K562 (cell line): ENCODE measurements at regions not wholly inside any gene's neighbourhood (a gene's known extent, or its start where the extent isn't known, plus 50 kb on each side); places are given as distances from the start of the nearest gene placed in this dataset.

Experiments
- CHD1 ChIP-seq: fragments of 200-600 bp; sonication (generic); IDR thresholded peaks from one replicate; pipeline ENCODE4 v1.6.1; 2012; ENCODE audit warnings: mild to moderate bottlenecking, moderate library complexity, low read length, inconsistent platforms
- CHD4 ChIP-seq: fragments of 200-600 bp; sonication (generic); IDR thresholded peaks from 3 replicates; pipeline ENCODE4 v1.6.1; 2012; ENCODE audit warnings: low read depth, mild to moderate bottlenecking, mixed read lengths, low read length, inconsistent platforms; ENCODE audit not compliant: insufficient read depth, insufficient replicate concordance, poor library complexity, severe bottlenecking
- DIDO1 ChIP-seq: fragments of 450-650 bp; IDR thresholded peaks from 2 replicates; pipeline ENCODE4 v1.6.1; 2016; ENCODE audit warnings: low read depth, missing biosample characterization, missing genetic modification characterization
- E2F1 ChIP-seq: sonication (generic); formaldehyde crosslinking; IDR thresholded peaks from 2 replicates; pipeline ENCODE4 v1.8.1; 2023; ENCODE audit warnings: mild to moderate bottlenecking, missing genetic modification reagents, moderate library complexity
- RBFOX2 ChIP-seq: fragments of 200-400 bp; formaldehyde crosslinking; IDR thresholded peaks from 2 replicates; pipeline ENCODE4 v1.6.1; 2017; ENCODE audit warnings: low read depth, mild to moderate bottlenecking, low read length, moderate library complexity
- REST ChIP-seq, 2 experiments: fragments of 450-650 bp; formaldehyde crosslinking in 1 of 2; IDR thresholded peaks; 2 replicates each; pipeline versions ENCODE4 v1.4.0 to v1.6.1; 2014 to 2020; ENCODE audit warnings: mild to moderate bottlenecking in 2 of 2, borderline replicate concordance in 1 of 2, low read depth in 1 of 2
- SLC30A9 ChIP-seq: fragments of 250-450 bp; sonication (Bioruptor Pico); IDR thresholded peaks from 2 replicates; pipeline ENCODE4 v1.8.0; 2022; ENCODE audit warnings: mild to moderate bottlenecking, moderate library complexity
- THAP7 ChIP-seq: fragments of 250-450 bp; sonication (Bioruptor Pico); IDR thresholded peaks from 2 replicates; pipeline ENCODE4 v1.5.0; 2021
- YY1 ChIP-seq, 3 experiments: IDR thresholded peaks; 2 replicates each; pipeline ENCODE4 v1.6.1; 2011; ENCODE audit warnings: low read length in 2 of 3, mild to moderate bottlenecking in 2 of 3, moderate library complexity in 2 of 3, borderline replicate concordance in 1 of 3, control low read depth in 1 of 3, low read depth in 1 of 3; ENCODE audit not compliant: insufficient read depth in 3 of 3, insufficient replicate concordance in 2 of 3, control insufficient read depth in 1 of 3, insufficient read length in 1 of 3; ENCODE audit errors: extremely low read depth in 1 of 3
- ZSCAN32 ChIP-seq: fragments of 450-650 bp; formaldehyde crosslinking; IDR thresholded peaks from 2 replicates; pipeline ENCODE4 v1.4.0; 2020; ENCODE audit warnings: mild to moderate bottlenecking, moderate library complexity

- TF ChIP-seq REST (IDR thresholded peaks at IDR 0.05; ENCODE audit: borderline replicate concordance) (no peak), REST (CRISPR knock-in tag; IDR thresholded peaks at IDR 0.05; ENCODE audit: low read depth) (no peak), YY1 (IDR thresholded peaks at IDR 0.05; ENCODE audit: borderline replicate concordance in 1 of 3, control insufficient read depth in 1 of 3, extremely low read depth in 1 of 3, insufficient read depth in 3 of 3, insufficient read length in 1 of 3, insufficient replicate concordance in 2 of 3, low read depth in 1 of 3, low read length in 2 of 3) (no peak), CHD4 (no peak), RBFOX2 (no peak), DIDO1 (tag) (no peak), E2F1 (CRISPR knock-in tag) (no peak), CHD1 (no peak), SLC30A9 (CRISPR knock-in tag) (no peak), ZSCAN32 (no peak), THAP7 (no peak)
Observed at GRCh38 chr22:49437356-49437755, 390.3 kb downstream of the BRD1 start (continued).
